Parathyroid adenoma (tissue), 2 donors: ENCODE measurements at regions not wholly inside any gene's neighbourhood (a gene's known extent, or its start where the extent isn't known, plus 50 kb on each side); places are given as distances from the start of the nearest gene placed in this dataset.
"Not testable (repeated sequence)": the region's sequence is repeated elsewhere in the genome, so short reads cannot be mapped to it uniquely, and the experiment has no call there.

Experiments
- H2AFZ ChIP-seq: fragments of 300-600 bp; sonication (generic); one replicate; pipeline ENCODE4 v1.7.0; 2017; ENCODE audit warnings: antibody characterized with exemption, mild to moderate bottlenecking
- H3K27ac ChIP-seq: fragments of 300-600 bp; sonication (generic); one replicate; pipeline ENCODE4 v1.7.0; 2017
- H3K27me3 ChIP-seq: fragments of 300-600 bp; sonication (generic); one replicate; pipeline ENCODE4 v1.7.0; 2017; ENCODE audit warnings: low read length; ENCODE audit not compliant: control insufficient read depth, insufficient read depth
- H3K36me3 ChIP-seq: fragments of 300-600 bp; sonication (generic); one replicate; pipeline ENCODE4 v1.7.0; 2017; ENCODE audit warnings: low read length; ENCODE audit not compliant: control insufficient read depth, insufficient read depth
- H3K4me1 ChIP-seq: fragments of 300-600 bp; sonication (generic); one replicate; pipeline ENCODE4 v1.7.0; 2017; ENCODE audit warnings: control low read depth
- H3K4me2 ChIP-seq: fragments of 300-600 bp; sonication (generic); one replicate; pipeline ENCODE4 v1.7.0; 2017; ENCODE audit warnings: low read length
- H3K4me3 ChIP-seq: fragments of 300-600 bp; sonication (generic); one replicate; pipeline ENCODE4 v1.7.0; 2017; ENCODE audit warnings: low read depth, low read length
- H3K79me2 ChIP-seq: fragments of 300-600 bp; sonication (generic); one replicate; pipeline ENCODE4 v1.7.0; 2017; ENCODE audit warnings: control low read depth
- H3K9ac ChIP-seq: fragments of 300-600 bp; sonication (generic); one replicate; pipeline ENCODE4 v1.7.0; 2017; ENCODE audit warnings: mild to moderate bottlenecking
- H3K9me3 ChIP-seq: fragments of 300-600 bp; sonication (generic); one replicate; pipeline ENCODE4 v1.7.0; 2017; ENCODE audit warnings: low read length; ENCODE audit not compliant: control insufficient read depth
- CTCF ChIP-seq: fragments of 300-600 bp; sonication (generic); IDR thresholded peaks from one replicate; pipeline ENCODE4 v1.7.0; 2017; ENCODE audit warnings: antibody characterized with exemption, mild to moderate bottlenecking
- donor health status: primary hyperparathyroidism.

- TF ChIP-seq CTCF, result no peak
- H3K27ac ChIP-seq, result no peak overlapping the region
- H3K36me3 ChIP-seq, result no peaks in the 10 kb centered on the region
- no peak overlapping the region for H3K9ac ChIP-seq
- H3K79me2 ChIP-seq, result no peaks in the 10 kb centered on the region
- no peak overlapping the region for H3K4me2 ChIP-seq
- H3K9me3 ChIP-seq, result no peaks in the 10 kb centered on the region
- no peaks in the 10 kb centered on the region for H3K27me3 ChIP-seq
- no peaks in the 10 kb centered on the region for H3K4me1 ChIP-seq
- H3K4me3 ChIP-seq, result no peak overlapping the region
- no peak overlapping the region for H2AFZ ChIP-seq
These were observed 1046.3 kb downstream of the ROBO2 start for GRCh38 chr3:78086150-78086549.

- no peak overlapping the region for H3K4me3 ChIP-seq
- no peak overlapping the region for H3K4me2 ChIP-seq
- no peak for TF ChIP-seq CTCF
These were observed 1047.2 kb downstream of the ROBO2 start for GRCh38 chr3:78087134-78087533.

GRCh38 chr3:78088006-78088405 is 1048.1 kb downstream of the ROBO2 start:
- Histone ChIP-seq H3K79me2 (no peaks in the 10 kb centered on the region), H2AFZ (no peak overlapping the region), H3K9me3 (no peaks in the 10 kb centered on the region), H3K4me3 (no peak overlapping the region), H3K27ac (no peak overlapping the region), H3K4me1 (no peaks in the 10 kb centered on the region), H3K36me3 (no peaks in the 10 kb centered on the region), H3K27me3 (no peaks in the 10 kb centered on the region), H3K4me2 (no peak overlapping the region), H3K9ac (no peak overlapping the region)
- no peak for TF ChIP-seq CTCF

More at GRCh38 chr3:78087134-78087533, 1047.2 kb downstream of the ROBO2 start:
- Histone ChIP-seq H3K4me1 (no peaks in the 10 kb centered on the region), H3K9ac (no peak overlapping the region), H2AFZ (no peak overlapping the region), H3K9me3 (no peaks in the 10 kb centered on the region), H3K27ac (no peak overlapping the region), H3K79me2 (no peaks in the 10 kb centered on the region), H3K27me3 (no peaks in the 10 kb centered on the region), H3K36me3 (no peaks in the 10 kb centered on the region)

GRCh38 chr3:78090382-78090781 is 1050.5 kb downstream of the ROBO2 start:
- no peaks in the 10 kb centered on the region for H3K79me2 ChIP-seq
- no peak overlapping the region for H3K4me2 ChIP-seq
- H3K27ac ChIP-seq, result no peak overlapping the region
- H3K27me3 ChIP-seq, result no peaks in the 10 kb centered on the region
- TF ChIP-seq CTCF, result no peak
- no peaks in the 10 kb centered on the region for H3K36me3 ChIP-seq
- no peaks in the 10 kb centered on the region for H3K4me1 ChIP-seq
- H3K9ac ChIP-seq, result no peak overlapping the region
- H3K4me3 ChIP-seq, result no peak overlapping the region
- no peaks in the 10 kb centered on the region for H3K9me3 ChIP-seq
- H2AFZ ChIP-seq, result no peak overlapping the region

- Histone ChIP-seq H3K36me3 (no peaks in the 10 kb centered on the region), H3K79me2 (no peaks in the 10 kb centered on the region), H3K4me3 (no peak overlapping the region), H2AFZ (no peak overlapping the region), H3K27me3 (no peaks in the 10 kb centered on the region), H3K9me3 (no peaks in the 10 kb centered on the region), H3K4me1 (no peaks in the 10 kb centered on the region), H3K4me2 (no peak overlapping the region), H3K27ac (no peak overlapping the region), H3K9ac (no peak overlapping the region)
- no peak for TF ChIP-seq CTCF
These were observed 1051.7 kb downstream of the ROBO2 start for GRCh38 chr3:78091478-78092119.

- H3K4me1 ChIP-seq, H3K4me2 ChIP-seq, H3K27ac ChIP-seq, H3K9me3 ChIP-seq, H3K79me2 ChIP-seq, H3K9ac ChIP-seq, H2AFZ ChIP-seq, H3K36me3 ChIP-seq, H3K4me3 ChIP-seq, H3K27me3 ChIP-seq: not testable (repeated sequence)
These were observed 1052.7 kb downstream of the ROBO2 start for GRCh38 chr3:78092574-78092973.
